Iris pigment epithelial cell (primary cell): ENCODE measurements at regions not wholly inside any gene's neighbourhood (a gene's known extent, or its start where the extent isn't known, plus 50 kb on each side); places are given as distances from the start of the nearest gene placed in this dataset.

Source experiments
- DNase-seq: peaks from one replicate; pipeline ENCODE4 v3.0.0-alpha.2; 2011; ENCODE audit warnings: low read depth

DNA sequence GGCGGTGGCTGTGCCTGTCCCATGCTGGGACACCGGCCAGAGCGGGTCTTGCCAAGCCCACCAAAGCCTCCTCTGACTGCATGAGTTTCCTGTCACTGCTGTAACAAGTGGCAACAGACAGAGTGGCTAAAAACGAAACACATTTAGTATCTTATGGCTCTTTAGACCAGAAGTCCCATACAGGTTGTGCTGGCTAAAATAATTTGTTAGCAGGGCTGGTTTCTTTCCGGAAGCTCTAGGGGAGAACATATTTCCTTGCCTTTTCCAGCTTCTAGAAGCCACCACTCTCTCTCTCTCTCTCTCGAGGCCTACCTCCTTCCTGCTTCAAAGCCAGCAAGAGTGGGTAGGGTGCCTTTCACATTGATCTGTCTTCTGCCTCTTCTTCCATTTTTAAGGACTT, 171.6 kb upstream of the PLPP4 start:
- DNase-seq = no peak

DNA sequence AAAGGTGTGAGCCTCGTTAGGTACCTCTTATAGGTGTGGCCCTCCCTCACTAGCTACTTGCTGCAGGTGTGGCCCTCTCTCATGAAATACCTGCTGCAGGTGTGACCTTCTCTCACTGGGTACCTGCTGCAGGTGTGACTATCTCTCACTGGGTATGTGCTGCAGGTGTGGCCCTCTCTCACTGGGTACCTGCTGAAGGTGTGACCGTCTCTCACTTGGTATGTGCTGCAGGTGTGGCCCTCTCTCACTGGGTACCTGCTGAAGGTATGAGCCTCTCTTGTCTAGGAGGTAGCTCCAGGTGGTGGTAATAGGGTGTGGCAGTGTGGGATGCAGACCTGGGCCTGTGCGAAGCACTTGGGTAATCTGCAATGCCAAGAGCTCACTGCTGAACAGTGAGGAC, 170.7 kb upstream of the PLPP4 start:
- no peak for DNase-seq

DNA sequence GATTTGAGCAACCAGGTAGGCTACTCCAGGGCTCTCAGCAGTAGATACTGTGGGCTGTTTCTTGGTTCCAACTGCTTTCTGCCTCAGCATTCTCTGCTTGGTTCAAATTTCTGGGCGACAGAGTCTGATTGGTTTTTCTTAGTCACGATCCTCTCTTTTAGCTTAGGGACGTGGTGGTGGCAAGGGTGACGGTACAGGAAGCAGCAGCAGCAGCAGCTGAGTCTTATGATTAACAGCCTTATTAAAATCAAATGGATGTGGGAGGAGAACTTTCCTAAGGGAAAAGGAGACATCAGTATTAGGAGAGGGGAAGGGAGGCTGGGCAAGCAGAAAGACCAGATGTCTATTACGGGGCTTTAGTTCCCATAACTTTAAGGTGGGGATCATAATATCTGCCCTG, 156.5 kb upstream of the PLPP4 start:
- no peak for DNase-seq

DNA sequence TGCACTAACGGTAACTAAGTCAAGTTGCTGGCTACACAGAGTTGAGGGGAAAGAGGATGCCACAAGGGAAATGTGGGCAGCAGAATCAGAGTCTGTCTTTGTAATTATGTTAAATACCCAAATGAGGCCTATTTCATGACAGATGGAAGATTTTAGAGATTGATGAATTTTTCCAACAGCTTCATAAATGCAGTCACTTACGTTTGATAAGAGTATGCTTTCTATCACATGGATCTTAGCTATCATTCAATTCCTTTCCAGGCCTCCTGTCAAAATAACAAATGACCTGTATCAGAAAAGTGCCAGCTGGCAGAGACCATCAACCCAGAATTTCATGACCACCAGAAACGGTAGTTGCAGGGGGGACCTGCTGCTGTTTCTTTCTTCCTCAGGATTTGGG, 148.4 kb upstream of the PLPP4 start:
- DNase-seq = no peak

DNA sequence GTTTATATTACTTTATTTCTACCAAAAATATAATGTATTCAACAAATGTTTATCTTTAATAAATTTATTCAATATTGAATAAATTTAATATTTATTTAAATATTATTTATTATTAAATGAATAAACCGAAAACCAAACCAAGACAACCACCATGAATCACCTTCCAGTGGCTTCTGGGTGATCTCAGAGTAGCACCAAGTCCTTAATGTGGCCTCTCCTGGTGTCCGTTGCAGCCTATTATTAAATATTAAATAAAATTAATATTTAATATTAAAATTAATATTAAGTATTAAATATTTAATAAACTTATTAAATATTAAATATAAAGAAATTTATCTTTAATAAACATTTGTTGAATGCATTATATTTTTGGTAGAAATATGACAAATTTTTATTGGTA, 143.3 kb upstream of the PLPP4 start:
- no peak for DNase-seq

DNA sequence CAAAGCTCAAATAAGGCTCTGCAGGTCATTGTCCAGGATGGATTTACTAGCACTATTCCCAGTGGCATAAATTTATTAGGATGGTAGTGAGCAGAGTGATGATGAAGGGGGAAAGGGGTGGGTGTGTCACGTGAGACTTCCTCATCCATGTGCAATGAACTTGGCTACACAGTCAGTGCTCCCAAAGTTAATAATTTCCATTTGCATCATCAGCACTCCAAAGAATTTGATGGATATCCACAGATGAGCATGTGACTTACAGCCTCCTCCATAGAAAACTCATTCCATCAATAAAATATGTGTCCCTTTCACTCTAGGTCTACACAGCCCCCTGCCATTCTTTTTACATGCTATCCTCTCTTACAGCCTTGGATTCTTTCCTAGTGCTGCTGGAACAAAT, 142.6 kb upstream of the PLPP4 start:
- no peak for DNase-seq

DNA sequence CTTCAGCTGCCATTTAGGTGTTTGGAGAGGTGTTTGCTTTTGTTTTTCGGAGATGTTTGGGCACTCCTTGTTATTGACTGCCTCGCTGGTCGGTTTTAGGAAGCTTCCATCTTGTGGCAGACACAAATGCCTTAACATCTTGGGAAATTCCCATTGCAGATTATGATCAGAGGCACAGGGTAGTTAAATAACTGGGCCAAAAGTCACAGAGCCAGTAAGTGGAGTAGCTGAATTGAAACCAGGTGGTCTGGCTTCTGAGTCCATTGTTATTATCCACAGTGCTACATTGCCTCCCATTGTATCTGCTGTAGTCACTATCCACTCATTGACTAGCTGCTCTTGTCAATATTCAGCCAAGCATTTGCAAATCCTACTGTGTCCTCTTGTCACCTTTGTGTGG, 138.2 kb upstream of the PLPP4 start:
- DNase-seq = no peak

DNA sequence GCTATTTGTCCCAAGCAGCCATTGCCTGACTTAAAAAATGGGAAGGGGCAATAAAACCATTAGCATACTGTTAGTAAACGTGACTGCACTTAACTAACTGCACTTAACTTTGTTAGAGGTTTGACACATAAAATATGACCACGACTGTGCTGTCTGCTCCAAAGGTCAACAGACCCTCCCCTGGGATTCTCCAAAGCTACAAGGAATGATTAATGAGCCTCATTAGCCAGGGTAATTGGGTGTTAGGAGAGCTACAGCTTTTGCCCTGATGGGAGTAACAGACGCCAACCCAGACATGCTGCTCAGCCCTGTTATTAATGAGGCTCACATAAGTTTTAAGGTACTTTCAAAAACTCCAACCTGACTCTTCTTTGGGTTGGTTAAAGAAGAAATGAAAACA, 129.4 kb upstream of the PLPP4 start:
- no peak for DNase-seq

DNA sequence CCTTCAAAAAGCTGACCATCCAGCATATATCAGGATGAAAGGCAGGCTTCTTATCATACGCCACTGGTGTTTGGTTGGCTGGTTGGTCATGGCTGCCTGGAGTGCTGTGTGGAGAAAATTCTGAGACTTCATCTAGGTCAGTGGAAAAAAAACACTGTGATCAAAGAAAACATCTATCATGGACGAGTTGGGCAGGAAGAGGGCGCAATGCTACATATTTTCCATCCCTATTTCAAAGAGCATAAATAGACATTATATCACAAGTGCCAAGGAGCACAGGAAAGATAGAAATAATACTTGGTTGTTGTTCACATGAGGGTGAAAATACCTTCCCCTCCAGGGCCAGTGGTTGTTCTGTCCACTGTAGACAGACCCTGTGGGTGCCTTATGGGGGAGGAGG, 128.4 kb upstream of the PLPP4 start:
- DNase-seq = peak; percentile 1

DNA sequence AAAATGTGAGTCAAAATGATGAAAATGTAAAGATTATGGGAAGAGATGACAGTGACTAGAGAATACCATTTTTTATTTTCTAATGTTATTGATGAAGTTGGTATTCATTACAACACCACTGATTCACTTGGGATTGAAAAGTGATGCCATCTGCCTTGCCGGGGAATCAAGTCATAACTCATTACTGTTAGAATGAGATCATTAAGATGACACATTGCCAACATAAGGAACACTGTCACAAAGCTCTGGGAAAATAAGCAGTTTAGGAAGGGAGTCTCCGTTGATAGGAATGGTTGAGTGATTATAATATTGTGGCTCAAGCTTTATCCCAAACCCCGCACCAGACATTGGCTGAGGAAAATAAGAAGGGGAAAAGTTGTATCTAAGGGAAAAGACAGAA, 121.5 kb upstream of the PLPP4 start:
- DNase-seq = no peak

DNA sequence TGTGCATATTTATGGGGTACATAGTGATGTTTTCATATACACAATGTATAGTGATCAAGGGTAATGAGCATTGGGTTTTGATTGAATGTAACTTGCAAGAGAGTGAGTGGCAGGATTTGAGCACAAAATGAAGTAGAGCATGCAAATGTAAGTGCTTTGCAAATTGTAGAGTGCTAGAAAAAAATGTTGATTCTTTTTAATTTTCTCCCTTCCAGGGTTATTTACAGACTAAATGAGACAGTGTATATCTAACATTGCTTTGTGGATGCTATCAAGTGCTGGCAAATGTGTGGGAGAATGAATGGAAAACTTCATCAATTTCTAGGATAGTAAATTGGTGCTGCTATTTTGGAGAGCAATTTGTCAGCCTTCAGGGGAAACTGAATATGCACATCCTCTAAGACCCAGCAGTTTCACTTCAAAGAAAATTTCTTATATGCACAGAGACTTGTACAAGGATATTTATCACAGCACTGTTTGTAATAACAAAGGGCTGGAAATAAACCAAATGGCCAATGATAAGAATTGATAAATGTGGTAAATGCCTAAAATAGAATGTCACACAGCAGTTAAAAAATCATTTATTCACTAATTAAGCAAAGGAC, 120.6 kb upstream of the PLPP4 start:
- no peak for DNase-seq

DNA sequence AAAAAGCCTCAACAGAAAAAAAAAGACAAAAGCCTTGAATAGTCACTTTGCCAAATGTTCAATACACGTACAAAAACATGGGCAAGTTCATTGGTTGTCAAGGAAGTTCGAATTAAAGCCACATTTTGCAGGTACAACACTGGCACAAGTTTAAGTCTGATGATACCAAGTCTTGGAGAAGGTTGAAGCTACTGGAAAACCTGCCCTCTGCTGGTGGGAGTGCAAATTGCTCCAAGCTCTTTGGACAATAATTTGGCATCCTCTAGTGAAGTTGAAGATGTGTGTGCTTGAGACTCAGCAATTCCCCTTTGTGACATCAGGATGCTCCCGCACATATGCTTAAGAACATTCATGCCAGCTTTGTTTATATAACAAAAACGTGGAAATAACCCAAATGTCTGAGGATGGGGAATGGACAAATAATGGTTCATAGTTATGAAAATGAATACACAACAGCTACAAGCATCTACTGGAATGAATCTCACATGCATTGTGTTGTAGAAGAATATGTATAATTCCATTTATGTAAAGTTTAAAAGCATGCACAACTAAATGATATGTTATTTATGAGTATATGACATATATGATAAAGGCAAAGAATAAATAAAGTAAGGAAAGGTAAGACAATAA, 120.0 kb upstream of the PLPP4 start:
- DNase-seq = peak; percentile 46

DNA sequence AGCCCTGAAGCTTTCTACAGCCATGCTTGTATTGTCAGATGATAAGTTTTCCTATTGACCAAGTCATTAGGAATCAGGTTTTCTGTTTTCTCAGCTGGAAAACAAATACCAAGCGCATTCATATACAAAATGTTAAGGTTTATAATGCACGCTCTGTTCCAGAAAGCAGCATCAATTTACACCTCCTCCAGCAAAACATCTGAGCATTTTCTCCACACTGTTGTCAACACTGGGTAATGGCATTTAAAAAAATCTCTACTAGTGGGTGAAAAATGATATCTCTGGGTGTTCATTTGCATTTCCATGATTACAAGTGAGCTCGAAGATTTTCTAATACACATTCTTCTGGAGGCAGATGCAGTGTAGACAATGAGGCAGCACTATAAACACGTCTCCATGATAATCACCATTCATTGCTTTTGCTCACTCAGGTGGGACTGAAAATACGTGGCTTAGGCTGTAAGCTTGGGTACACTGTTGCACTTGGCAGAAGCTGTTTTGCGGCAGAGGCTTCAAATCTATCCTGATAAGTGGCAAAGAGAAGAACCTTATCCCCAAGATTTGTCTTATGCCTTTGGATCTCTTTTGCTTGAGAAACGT, 114.8 kb upstream of the PLPP4 start:
- DNase-seq = no peak

DNA sequence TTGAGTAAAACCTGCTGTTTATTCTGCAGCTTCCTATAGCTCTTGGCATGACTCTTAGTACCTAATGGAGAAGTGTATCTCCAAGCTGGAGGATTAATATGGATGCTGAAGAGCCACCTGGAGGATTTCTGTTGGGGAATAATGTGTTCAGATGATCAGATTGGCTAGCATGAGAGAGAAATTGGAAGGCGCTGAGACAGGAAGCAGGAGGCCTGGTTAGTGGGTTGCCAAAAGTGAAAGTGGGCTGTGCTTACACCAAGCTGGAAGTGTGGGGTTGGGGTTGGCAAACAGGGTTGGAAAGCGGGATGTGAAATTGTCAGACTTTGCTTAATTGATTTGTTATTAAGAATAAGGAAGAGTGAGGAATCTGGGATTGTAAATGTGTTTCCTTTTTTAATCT, 111.8 kb upstream of the PLPP4 start:
- DNase-seq = no peak

DNA sequence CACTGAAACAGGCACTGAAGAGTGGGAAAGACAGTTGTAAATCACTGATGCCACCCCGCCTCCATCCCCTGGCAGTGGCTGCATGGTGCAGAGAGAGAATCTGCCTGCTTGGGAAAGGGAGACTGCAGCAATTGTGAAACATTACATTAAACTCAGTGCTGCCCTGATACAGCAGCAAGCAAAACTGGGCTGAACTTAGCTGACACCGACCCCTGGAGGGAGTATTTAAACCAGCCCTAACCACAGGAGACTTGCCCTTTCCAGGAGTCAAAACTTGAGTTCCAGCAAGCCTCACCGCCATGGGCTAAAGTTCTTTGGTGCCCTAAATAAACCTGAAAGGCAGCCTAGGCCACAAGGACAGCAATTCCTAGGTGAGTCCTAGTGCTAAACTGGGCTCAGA, 109.4 kb upstream of the PLPP4 start:
- DNase-seq = no peak

DNA sequence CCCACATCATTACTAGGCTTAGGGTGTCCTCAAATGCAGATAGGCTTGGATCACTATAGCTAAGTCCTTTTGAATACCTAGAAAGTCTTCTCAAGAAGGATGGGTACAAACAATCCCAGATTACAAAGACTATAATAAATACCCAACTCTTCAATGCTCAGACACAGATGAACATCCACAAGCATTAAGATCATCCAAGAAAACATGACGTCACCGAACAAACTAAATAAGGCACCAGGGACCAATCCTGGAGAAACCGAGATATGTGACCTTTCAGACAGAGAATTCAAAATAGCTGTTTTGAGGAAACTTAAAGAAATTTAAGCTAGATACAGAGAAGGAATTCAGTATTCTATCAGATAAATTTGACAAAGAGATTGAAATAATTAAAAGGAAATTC, 108.0 kb upstream of the PLPP4 start:
- no peak for DNase-seq

DNA sequence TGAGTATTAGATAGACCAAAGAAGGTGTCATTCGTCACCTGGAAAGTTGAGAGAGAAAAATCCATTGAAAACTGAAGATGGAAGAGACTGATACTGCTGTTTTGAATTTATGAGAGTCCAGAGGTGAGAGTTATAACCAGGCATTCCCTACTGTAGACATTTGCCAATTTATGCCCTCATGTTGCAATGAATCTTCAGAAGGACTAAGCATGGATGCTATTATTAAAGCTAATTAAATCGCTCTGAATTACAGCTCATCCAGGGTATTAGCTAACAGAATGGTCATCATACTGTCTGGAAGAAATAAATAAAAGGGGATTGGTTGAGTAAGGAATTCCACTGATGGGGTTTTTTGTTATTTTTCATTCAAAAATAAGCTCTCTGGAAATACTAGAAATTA, 101.6 kb upstream of the PLPP4 start:
- no peak for DNase-seq

DNA sequence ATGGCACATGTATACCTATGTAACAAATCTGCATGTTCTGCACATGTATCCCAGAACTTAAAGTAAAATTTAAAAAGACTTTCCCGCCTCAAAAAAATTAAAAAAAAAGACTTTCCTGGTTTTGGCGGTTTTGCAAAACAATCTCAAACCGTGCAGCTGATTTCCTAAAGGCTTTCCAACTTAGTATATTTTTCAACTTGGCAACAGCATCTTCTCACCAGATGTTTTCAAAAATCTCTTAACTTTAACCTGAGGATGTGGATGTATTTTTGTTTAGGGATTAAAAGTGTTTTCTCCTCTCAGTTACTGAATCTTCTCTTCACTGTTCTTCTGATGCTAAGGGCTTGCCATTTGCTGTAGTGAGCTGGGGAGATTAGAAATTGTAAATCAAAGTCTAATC, 96.5 kb upstream of the PLPP4 start:
- no peak for DNase-seq

DNA sequence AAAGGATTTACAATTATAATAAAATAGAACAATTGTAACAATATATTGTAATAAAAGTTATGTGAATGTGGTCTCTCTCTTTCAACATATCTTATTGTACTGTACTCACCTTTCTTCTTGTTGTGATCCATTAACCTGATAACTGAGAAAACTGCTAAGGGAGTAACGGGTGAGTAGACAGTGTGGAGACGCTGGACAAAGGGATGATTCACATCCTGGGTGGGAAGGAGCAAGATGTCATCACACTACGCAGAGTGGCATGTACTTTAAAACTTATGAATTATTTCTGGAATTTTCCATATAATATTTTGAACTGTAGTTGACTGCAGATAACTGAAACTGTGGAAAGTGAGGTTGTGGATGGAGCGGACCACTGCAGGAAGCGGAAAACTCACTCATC, 91.2 kb upstream of the PLPP4 start:
- DNase-seq = peak; percentile 75

DNA sequence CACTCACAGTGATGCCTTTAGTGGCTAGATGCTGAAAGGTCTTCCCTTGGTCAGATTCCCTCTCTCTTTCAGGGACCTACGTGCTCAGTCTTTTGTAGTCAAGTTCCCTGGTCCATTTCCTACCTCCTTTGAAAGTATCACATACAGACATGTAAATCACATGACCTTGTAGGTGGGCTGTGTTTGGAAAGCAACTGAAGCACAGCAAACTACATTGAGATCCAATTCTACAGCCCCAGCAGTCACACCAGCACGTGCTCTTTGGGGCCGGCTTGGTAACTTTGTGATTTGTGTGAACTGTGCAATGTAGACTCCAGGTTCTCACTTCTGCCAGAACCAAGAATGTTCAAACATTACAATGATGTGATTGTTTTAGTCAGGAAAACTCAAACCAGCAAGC, 89.7 kb upstream of the PLPP4 start:
- no peak for DNase-seq

DNA sequence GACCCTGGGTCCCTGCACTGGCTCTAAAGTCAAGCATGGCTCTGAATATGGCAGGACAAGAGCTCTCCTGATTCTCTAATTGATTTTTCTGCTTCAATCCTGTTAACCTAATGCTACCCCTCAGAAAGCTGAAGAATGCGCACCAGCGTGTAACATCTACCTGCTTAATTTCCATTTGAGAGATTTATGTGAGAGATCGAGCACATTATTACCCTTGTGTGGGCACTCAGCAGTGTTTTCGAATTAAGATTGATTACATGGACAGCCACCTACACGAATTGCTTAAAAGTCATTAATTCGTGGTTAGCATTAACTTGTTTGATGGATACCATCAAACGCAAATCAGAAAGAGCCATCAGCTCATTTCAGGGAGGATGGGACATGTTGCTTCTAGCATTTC, 88.7 kb upstream of the PLPP4 start:
- no peak for DNase-seq

DNA sequence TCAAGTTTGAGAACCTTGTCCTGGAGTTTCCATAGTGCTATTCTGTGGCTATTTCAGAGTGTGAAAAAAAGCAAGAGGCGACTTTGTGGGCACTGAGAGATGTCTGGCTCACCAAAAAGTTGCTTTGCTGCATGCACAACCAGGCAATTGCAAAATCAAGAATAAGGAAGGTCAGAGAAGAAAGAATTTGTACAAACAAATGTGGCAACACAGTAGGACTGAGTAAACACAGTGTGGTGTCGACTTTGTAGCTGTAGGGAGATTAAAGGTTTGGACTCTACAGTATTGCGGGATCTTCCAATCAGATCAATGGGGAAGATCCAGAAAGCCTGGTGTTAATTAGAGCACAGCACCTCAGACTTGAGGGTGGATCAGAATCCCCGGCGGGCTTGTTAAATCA, 88.1 kb upstream of the PLPP4 start:
- DNase-seq = no peak

DNA sequence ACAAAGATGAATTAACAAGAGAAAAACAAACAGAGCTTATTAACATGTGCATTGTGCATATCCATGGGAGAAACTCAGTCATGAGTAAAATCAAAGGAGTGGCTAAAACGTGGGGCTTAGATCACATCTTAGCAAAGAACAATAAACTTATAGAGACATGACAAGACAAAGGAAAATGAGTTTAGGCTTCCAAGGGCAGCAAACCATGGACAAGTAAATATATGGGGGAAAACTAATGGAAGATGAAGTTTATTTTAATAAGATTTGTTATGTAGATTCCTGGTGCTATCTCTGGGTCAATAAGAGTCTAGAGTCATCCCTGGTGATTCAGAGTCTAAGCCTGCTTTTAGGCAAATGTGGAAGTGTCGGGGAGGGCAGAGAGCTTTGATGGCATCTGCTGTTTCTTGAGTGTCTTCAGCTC, 87.2 kb upstream of the PLPP4 start:
- peak; percentile 35 for DNase-seq

DNA sequence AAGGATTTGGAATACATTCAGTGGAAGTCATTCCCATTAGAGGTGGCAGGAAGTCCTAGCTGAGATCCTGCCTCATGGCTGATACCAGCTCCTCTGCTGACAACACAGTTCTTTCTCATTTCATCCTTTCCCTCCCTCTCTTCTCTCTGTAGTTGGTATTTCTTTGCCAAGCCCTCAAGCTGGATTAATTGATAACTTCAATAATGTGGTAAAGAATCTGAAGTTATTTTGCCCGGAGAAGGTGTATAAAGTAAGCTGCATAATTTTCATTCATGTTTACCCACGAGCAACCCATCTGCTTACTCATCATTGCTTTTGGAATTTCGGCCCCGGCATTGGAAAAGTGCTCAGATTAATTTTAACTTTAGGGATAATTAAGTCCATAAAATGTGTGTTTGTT, 85.2 kb upstream of the PLPP4 start:
- no peak for DNase-seq
